Stimulated activated CD4-positive, alpha-beta T cell treated with anti-CD3 and anti-CD28 coated beads, Interleukin-1b, Interleukin-23, amount 100 ng/mL, for 24 hours (primary cell): ENCODE measurements at regions not wholly inside any gene's neighbourhood (a gene's known extent, or its start where the extent isn't known, plus 50 kb on each side); places are given as distances from the start of the nearest gene placed in this dataset.

ENCODE experiments used
- DNase-seq, 4 experiments: peaks; one replicate each; pipeline ENCODE4 v3.0.0-alpha.2; 2020; ENCODE audit warnings: low read depth in 4 of 4, low spot score in 1 of 4

GRCh38 chr18:23341983-23342382 lies 111.1 kb upstream of the RIOK3 start:
- DNase-seq = no peak

GRCh38 chr18:23342506-23342905 lies 110.6 kb upstream of the RIOK3 start:
- DNase-seq = no peak

GRCh38 chr18:23350188-23350587 lies 102.9 kb upstream of the RIOK3 start:
- DNase-seq = no peak

- DNase-seq = no peak
These were observed 101.6 kb upstream of the RIOK3 start for GRCh38 chr18:23351521-23351920.

- no peak for DNase-seq
These were observed 101.0 kb upstream of the RIOK3 start for GRCh38 chr18:23352042-23352441.

GRCh38 chr18:23353459-23353858 lies 99.6 kb upstream of the RIOK3 start:
- DNase-seq = no peak

- no peak for DNase-seq
These were observed 98.5 kb upstream of the RIOK3 start for GRCh38 chr18:23354625-23355024.

GRCh38 chr18:23355206-23355605 lies 97.9 kb upstream of the RIOK3 start:
- no peak for DNase-seq

- no peak for DNase-seq
These were observed 96.7 kb upstream of the RIOK3 start for GRCh38 chr18:23356424-23356823.

GRCh38 chr18:23356915-23357601 lies 96.0 kb upstream of the RIOK3 start:
- no peak for DNase-seq

GRCh38 chr18:23357996-23358594 lies 95.0 kb upstream of the RIOK3 start:
- DNase-seq = no peak

GRCh38 chr18:23359421-23359820 lies 93.7 kb upstream of the RIOK3 start:
- DNase-seq = no peak

GRCh38 chr18:23363865-23364570 lies 89.1 kb upstream of the RIOK3 start:
- no peak for DNase-seq

GRCh38 chr18:23365602-23366001 lies 87.5 kb upstream of the RIOK3 start:
- no peak for DNase-seq

- no peak for DNase-seq
These were observed 83.8 kb upstream of the RIOK3 start for GRCh38 chr18:23369266-23369665.

- no peak for DNase-seq
These were observed 79.5 kb upstream of the RIOK3 start for GRCh38 chr18:23373570-23373969.

- DNase-seq = no peak
These were observed 75.3 kb upstream of the RIOK3 start for GRCh38 chr18:23377669-23378301.

- no peak for DNase-seq
These were observed 74.8 kb upstream of the RIOK3 start for GRCh38 chr18:23378302-23378686.

GRCh38 chr18:23380001-23380550 lies 73.0 kb upstream of the RIOK3 start:
- DNase-seq = no peak

- DNase-seq = no peak
These were observed 72.3 kb upstream of the RIOK3 start for GRCh38 chr18:23380817-23381216.

- DNase-seq = no peak
These were observed 69.6 kb upstream of the RIOK3 start for GRCh38 chr18:23383494-23383893.
